ENCODE measurements at regions not wholly inside any gene's neighbourhood (a gene's known extent, or its start where the extent isn't known, plus 50 kb on each side); places are given as distances from the start of the nearest gene placed in this dataset.

- H3K4me3 ChIP-seq (ENCODE audit: control extremely low read depth in 1 of 5, extremely low read depth in 1 of 5, insufficient read depth in 1 of 5, low read depth in 2 of 5, low read length in 4 of 5) = no peak overlapping the region
- no peak overlapping the region for H3K4me2 ChIP-seq (replicated peaks; ENCODE audit: low read depth, low read length, poor library complexity, severe bottlenecking)
- 90% methylated on average over 6 of the region's 6 CpGs for WGBS (ENCODE audit: insufficient coverage)
- ChIA-PET POLR2A (no interaction called here), CTCF (no interaction called here)
- H3K27me3 Mint-ChIP-seq = no peaks in the 10 kb centered on the region
- peaks cover 3% of the 10 kb centered on the region for H3K9me3 Mint-ChIP-seq (ENCODE audit: insufficient read depth)
- H3K27ac ChIP-seq (ENCODE audit: low read length in 2 of 2) = no peak overlapping the region
- no peaks in the 10 kb centered on the region for H3K27me3 ChIP-seq (replicated peaks in 1 of 4; ENCODE audit: control extremely low read depth in 1 of 4, control insufficient read depth in 3 of 4, insufficient read depth in 4 of 4, low read length in 3 of 4)
- no peaks in the 10 kb centered on the region for H4K20me1 ChIP-seq (ENCODE audit: control insufficient read depth, insufficient read depth, low read length, poor library complexity, severe bottlenecking)
- H3K27ac Mint-ChIP-seq = no peak overlapping the region
- peaks cover 0 to 6% (median 0%) of the 10 kb centered on the region in 3 donors for H3K9me3 ChIP-seq (ENCODE audit: control extremely low read depth in 1 of 3, control insufficient read depth in 2 of 3, insufficient read depth in 1 of 3, low read length in 2 of 3)
- intact Hi-C loops (cut with micrococcal nuclease) = no loop called here
- H3K4me3 Mint-ChIP-seq = no peak overlapping the region
- ATAC-seq (ENCODE audit: low read depth) = no peak
- DNase-seq = no peak
- H2AFZ ChIP-seq (ENCODE audit: insufficient read depth, low read depth, low read length, poor library complexity, severe bottlenecking) = no peak overlapping the region
- no peak overlapping the region for H3K9ac ChIP-seq (ENCODE audit: low read length)
- no peaks in the 10 kb centered on the region for H3K4me1 Mint-ChIP-seq
- no peak for TF ChIP-seq EZH2 (IDR thresholded peaks at IDR 0.05; ENCODE audit: borderline replicate concordance, insufficient read depth, low read depth, low read length, poor library complexity, severe bottlenecking)
- TF ChIP-seq CTCF (IDR thresholded peaks at IDR 0.05) = no peak
- H3K36me3 ChIP-seq (replicated peaks in 1 of 2; ENCODE audit: control extremely low read depth in 1 of 2, control insufficient read depth in 1 of 2, extremely low read depth in 1 of 2, insufficient read depth in 2 of 2, low read length in 1 of 2) = no peaks in the 10 kb centered on the region
- H3K79me2 ChIP-seq (ENCODE audit: control insufficient read depth, insufficient read depth, low read length) = no peaks in the 10 kb centered on the region
- H3K4me1 ChIP-seq (ENCODE audit: control insufficient read depth in 2 of 2, insufficient read depth in 2 of 2, low read length in 2 of 2) = no peaks in the 10 kb centered on the region
Measured at GRCh38 chr13:82294226-82294625, 1588.0 kb downstream of the SLITRK1 start.

GRCh38 chr13:82292334-82292733 lies 1589.9 kb downstream of the SLITRK1 start:
- ATAC-seq (ENCODE audit: low read depth) (no peak), DNase-seq (no peak)
- Histone ChIP-seq H3K36me3 (replicated peaks in 1 of 2; ENCODE audit: control extremely low read depth in 1 of 2, control insufficient read depth in 1 of 2, extremely low read depth in 1 of 2, insufficient read depth in 2 of 2, low read length in 1 of 2) (no peaks in the 10 kb centered on the region), H3K27me3 (replicated peaks in 1 of 4; ENCODE audit: control extremely low read depth in 1 of 4, control insufficient read depth in 3 of 4, insufficient read depth in 4 of 4, low read length in 3 of 4) (no peaks in the 10 kb centered on the region), H3K27ac (ENCODE audit: low read length in 2 of 2) (no peak overlapping the region), H3K4me2 (replicated peaks; ENCODE audit: low read depth, low read length, poor library complexity, severe bottlenecking) (no peak overlapping the region), H3K4me1 (ENCODE audit: control insufficient read depth in 2 of 2, insufficient read depth in 2 of 2, low read length in 2 of 2) (no peaks in the 10 kb centered on the region), H3K9ac (ENCODE audit: low read length) (no peak overlapping the region), H3K79me2 (ENCODE audit: control insufficient read depth, insufficient read depth, low read length) (no peaks in the 10 kb centered on the region), H3K4me3 (ENCODE audit: control extremely low read depth in 1 of 5, extremely low read depth in 1 of 5, insufficient read depth in 1 of 5, low read depth in 2 of 5, low read length in 4 of 5) (no peak overlapping the region), H2AFZ (ENCODE audit: insufficient read depth, low read depth, low read length, poor library complexity, severe bottlenecking) (no peak overlapping the region), H3K9me3 (ENCODE audit: control extremely low read depth in 1 of 3, control insufficient read depth in 2 of 3, insufficient read depth in 1 of 3, low read length in 2 of 3) (peaks cover 0 to 6% (median 0%) of the 10 kb centered on the region in 3 donors), H4K20me1 (ENCODE audit: control insufficient read depth, insufficient read depth, low read length, poor library complexity, severe bottlenecking) (no peaks in the 10 kb centered on the region)
- intact Hi-C loops (cut with micrococcal nuclease) = no loop called here
- TF ChIP-seq EZH2 (IDR thresholded peaks at IDR 0.05; ENCODE audit: borderline replicate concordance, insufficient read depth, low read depth, low read length, poor library complexity, severe bottlenecking) (no peak), CTCF (IDR thresholded peaks at IDR 0.05) (no peak)
- no peak overlapping the region for H3K27ac Mint-ChIP-seq
- no peak overlapping the region for H3K4me3 Mint-ChIP-seq
- POLR2A ChIA-PET = no interaction called here
- no peaks in the 10 kb centered on the region for H3K27me3 Mint-ChIP-seq
- no peaks in the 10 kb centered on the region for H3K4me1 Mint-ChIP-seq
- peaks cover 3% of the 10 kb centered on the region for H3K9me3 Mint-ChIP-seq (ENCODE audit: insufficient read depth)
- 87% methylated on average over 2 of the region's 2 CpGs for WGBS (ENCODE audit: insufficient coverage)
- CTCF ChIA-PET = no interaction called here
